KOPT-K1 (cell line): ENCODE measurements at regions not wholly inside any gene's neighbourhood (a gene's known extent, or its start where the extent isn't known, plus 50 kb on each side); places are given as distances from the start of the nearest gene placed in this dataset.

Experiments used
- H3K27ac ChIP-seq: fragments of 200-600 bp; sonication (generic); 2 replicates; pipeline ENCODE4 v1.5.1; 2016; ENCODE audit warnings: antibody characterized with exemption, mild to moderate bottlenecking, low read depth, low read length; ENCODE audit not compliant: poor library complexity, severe bottlenecking
- H3K36me3 ChIP-seq: fragments of 200-600 bp; sonication (generic); 2 replicates; pipeline ENCODE4 v1.5.1; 2017; ENCODE audit warnings: antibody characterized with exemption, mild to moderate bottlenecking, low read length, moderate library complexity; ENCODE audit not compliant: insufficient read depth
- H3K9me3 ChIP-seq: fragments of 200-600 bp; sonication (generic); 2 replicates; pipeline ENCODE4 v1.5.1; 2017; ENCODE audit warnings: antibody characterized with exemption, low read length, mild to moderate bottlenecking; ENCODE audit not compliant: insufficient read depth, poor library complexity, severe bottlenecking

GRCh38 chr4:10278071-10278470 lies 161.5 kb upstream of the WDR1 start:
- Histone ChIP-seq H3K36me3 (no peaks in the 10 kb centered on the region), H3K9me3 (peaks cover 3% of the 10 kb centered on the region)

GRCh38 chr4:10276152-10276551 lies 159.6 kb upstream of the WDR1 start:
- H3K9me3 ChIP-seq, result peaks cover 3% of the 10 kb centered on the region
- H3K36me3 ChIP-seq, result no peaks in the 10 kb centered on the region
- no peak overlapping the region for H3K27ac ChIP-seq

More at GRCh38 chr4:10278071-10278470, 161.5 kb upstream of the WDR1 start:
- no peak overlapping the region for H3K27ac ChIP-seq

GRCh38 chr4:10275696-10276095 lies 159.1 kb upstream of the WDR1 start:
- peaks cover 3% of the 10 kb centered on the region for H3K9me3 ChIP-seq
- no peak overlapping the region for H3K27ac ChIP-seq
- H3K36me3 ChIP-seq, result no peaks in the 10 kb centered on the region

GRCh38 chr4:10273030-10273429 lies 156.4 kb upstream of the WDR1 start:
- H3K9me3 ChIP-seq, result no peaks in the 10 kb centered on the region
- no peaks in the 10 kb centered on the region for H3K36me3 ChIP-seq
- H3K27ac ChIP-seq, result no peak overlapping the region

GRCh38 chr4:10272511-10272910 lies 155.9 kb upstream of the WDR1 start:
- no peaks in the 10 kb centered on the region for H3K36me3 ChIP-seq
- H3K27ac ChIP-seq, result no peak overlapping the region
- no peaks in the 10 kb centered on the region for H3K9me3 ChIP-seq

- Histone ChIP-seq H3K36me3 (no peaks in the 10 kb centered on the region), H3K27ac (no peak overlapping the region), H3K9me3 (no peaks in the 10 kb centered on the region)
These were observed 150.5 kb upstream of the WDR1 start for GRCh38 chr4:10267066-10267465.

GRCh38 chr4:10260777-10261176 lies 144.2 kb upstream of the WDR1 start:
- no peak overlapping the region for H3K27ac ChIP-seq
- H3K36me3 ChIP-seq, result no peaks in the 10 kb centered on the region
- H3K9me3 ChIP-seq, result no peaks in the 10 kb centered on the region

GRCh38 chr4:10259976-10260375 lies 143.4 kb upstream of the WDR1 start:
- Histone ChIP-seq H3K9me3 (no peaks in the 10 kb centered on the region), H3K36me3 (no peaks in the 10 kb centered on the region), H3K27ac (no peak overlapping the region)

- Histone ChIP-seq H3K27ac (no peak overlapping the region), H3K36me3 (no peaks in the 10 kb centered on the region), H3K9me3 (no peaks in the 10 kb centered on the region)
These were observed 139.6 kb upstream of the WDR1 start for GRCh38 chr4:10256203-10256602.

- Histone ChIP-seq H3K9me3 (no peaks in the 10 kb centered on the region), H3K36me3 (no peaks in the 10 kb centered on the region), H3K27ac (no peak overlapping the region)
These were observed 137.2 kb upstream of the WDR1 start for GRCh38 chr4:10253765-10254164.

GRCh38 chr4:10245751-10246150 lies 129.2 kb upstream of the WDR1 start:
- Histone ChIP-seq H3K27ac (no peak overlapping the region), H3K36me3 (no peaks in the 10 kb centered on the region), H3K9me3 (peaks cover 5% of the 10 kb centered on the region)

GRCh38 chr4:10243856-10244255 lies 127.3 kb upstream of the WDR1 start:
- H3K9me3 ChIP-seq, result peaks cover 5% of the 10 kb centered on the region
- H3K27ac ChIP-seq, result no peak overlapping the region
- H3K36me3 ChIP-seq, result no peaks in the 10 kb centered on the region

- Histone ChIP-seq H3K9me3 (peaks cover 5% of the 10 kb centered on the region), H3K36me3 (no peaks in the 10 kb centered on the region), H3K27ac (no peak overlapping the region)
These were observed 124.1 kb upstream of the WDR1 start for GRCh38 chr4:10240691-10241090.

GRCh38 chr4:10239982-10240654 lies 123.5 kb upstream of the WDR1 start:
- Histone ChIP-seq H3K27ac (no peak overlapping the region), H3K9me3 (peaks cover 5% of the 10 kb centered on the region), H3K36me3 (no peaks in the 10 kb centered on the region)

GRCh38 chr4:10237131-10237530 lies 120.5 kb upstream of the WDR1 start:
- Histone ChIP-seq H3K27ac (no peak overlapping the region), H3K36me3 (no peaks in the 10 kb centered on the region), H3K9me3 (no peaks in the 10 kb centered on the region)

GRCh38 chr4:10232114-10232513 lies 115.5 kb upstream of the WDR1 start:
- no peak overlapping the region for H3K27ac ChIP-seq
- H3K36me3 ChIP-seq, result no peaks in the 10 kb centered on the region
- no peaks in the 10 kb centered on the region for H3K9me3 ChIP-seq
